ENCODE measurements at regions not wholly inside any gene's neighbourhood (a gene's known extent, or its start where the extent isn't known, plus 50 kb on each side); places are given as distances from the start of the nearest gene placed in this dataset.

GRCh38 chr4:57249083-57249482 lies 138.9 kb upstream of the IGFBP7 start:
- Mint-ChIP-seq H3K27ac (ENCODE audit: unreplicated experiment) (no peak overlapping the region), H3K4me3 (no peak overlapping the region), H3K4me1 (peaks cover 7% of the 10 kb centered on the region), H3K9me3 (peaks cover 3% of the 10 kb centered on the region), H3K27me3 (ENCODE audit: low read depth) (peaks cover 2% of the 10 kb centered on the region), H3K36me3 (ENCODE audit: low read depth) (no peaks in the 10 kb centered on the region)
- TF ChIP-seq, protein P1, sequence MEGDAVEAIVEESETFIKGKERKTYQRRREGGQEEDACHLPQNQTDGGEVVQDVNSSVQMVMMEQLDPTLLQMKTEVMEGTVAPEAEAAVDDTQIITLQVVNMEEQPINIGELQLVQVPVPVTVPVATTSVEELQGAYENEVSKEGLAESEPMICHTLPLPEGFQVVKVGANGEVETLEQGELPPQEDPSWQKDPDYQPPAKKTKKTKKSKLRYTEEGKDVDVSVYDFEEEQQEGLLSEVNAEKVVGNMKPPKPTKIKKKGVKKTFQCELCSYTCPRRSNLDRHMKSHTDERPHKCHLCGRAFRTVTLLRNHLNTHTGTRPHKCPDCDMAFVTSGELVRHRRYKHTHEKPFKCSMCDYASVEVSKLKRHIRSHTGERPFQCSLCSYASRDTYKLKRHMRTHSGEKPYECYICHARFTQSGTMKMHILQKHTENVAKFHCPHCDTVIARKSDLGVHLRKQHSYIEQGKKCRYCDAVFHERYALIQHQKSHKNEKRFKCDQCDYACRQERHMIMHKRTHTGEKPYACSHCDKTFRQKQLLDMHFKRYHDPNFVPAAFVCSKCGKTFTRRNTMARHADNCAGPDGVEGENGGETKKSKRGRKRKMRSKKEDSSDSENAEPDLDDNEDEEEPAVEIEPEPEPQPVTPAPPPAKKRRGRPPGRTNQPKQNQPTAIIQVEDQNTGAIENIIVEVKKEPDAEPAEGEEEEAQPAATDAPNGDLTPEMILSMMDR (conservative IDR thresholded peaks at IDR 0.05), result no peak
- no peak for DNase-seq (ENCODE audit: low read depth, low spot score)

DNA sequence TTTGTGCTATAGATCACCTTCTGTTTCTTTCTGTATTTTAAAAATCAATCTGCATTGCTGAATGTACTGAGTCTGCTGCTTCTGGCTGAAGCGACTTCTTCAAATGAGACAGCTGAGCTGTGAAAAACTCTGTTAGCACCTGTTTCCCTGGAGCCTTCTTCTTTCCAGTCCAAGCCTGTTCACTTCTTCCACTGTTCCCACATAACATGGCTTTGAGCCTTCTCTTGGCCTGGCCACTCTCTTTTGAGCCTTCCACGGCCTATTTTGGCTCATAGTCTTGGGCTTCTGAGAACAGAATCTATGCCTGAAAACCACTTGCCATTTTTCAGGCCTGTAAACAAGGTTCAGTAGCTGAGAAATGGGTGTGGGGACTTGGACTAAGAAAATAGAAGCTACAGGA lies 132.9 kb upstream of the IGFBP7 start:
- Mint-ChIP-seq H3K9me3 (peaks cover 3% of the 10 kb centered on the region), H3K27ac (ENCODE audit: unreplicated experiment) (no peak overlapping the region)

DNA sequence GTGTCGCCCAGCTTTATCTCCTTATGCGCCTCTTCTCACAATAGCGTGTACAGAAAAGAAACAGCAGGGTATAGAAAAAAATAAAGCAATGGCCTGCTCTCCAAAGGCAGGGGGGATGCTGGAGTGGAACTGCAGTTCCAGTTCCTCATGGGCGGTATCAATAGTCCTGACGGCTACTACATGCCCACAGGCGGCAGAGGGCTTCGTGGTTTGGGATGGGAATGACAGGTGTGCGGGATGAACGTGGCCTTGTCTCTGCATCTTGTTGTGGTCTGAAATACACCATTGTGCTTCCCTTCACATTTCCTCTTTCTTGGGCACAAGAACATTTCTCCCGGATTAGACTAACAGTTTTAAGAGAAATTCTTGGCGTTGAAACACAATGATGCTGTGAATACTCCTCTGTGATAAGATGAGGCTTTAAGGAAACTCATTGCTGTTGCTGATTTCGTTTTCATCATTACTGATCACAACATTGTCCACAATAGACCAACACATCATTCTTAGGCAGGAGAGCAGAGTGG lies 124.1 kb upstream of the IGFBP7 start:
- DNase-seq (ENCODE audit: low read depth, low spot score), result no peak
- no peaks in the 10 kb centered on the region for H3K36me3 Mint-ChIP-seq (ENCODE audit: low read depth)
- H3K4me1 Mint-ChIP-seq, result peaks cover 14% of the 10 kb centered on the region
- TF ChIP-seq, protein P1 (conservative IDR thresholded peaks at IDR 0.05), result no peak
- H3K27ac Mint-ChIP-seq (ENCODE audit: unreplicated experiment), result peak overlapping the region; percentile 83
- H3K9me3 Mint-ChIP-seq, result no peaks in the 10 kb centered on the region
- no peak overlapping the region for H3K4me3 Mint-ChIP-seq
- no peaks in the 10 kb centered on the region for H3K27me3 Mint-ChIP-seq (ENCODE audit: low read depth)

More for the DNA sequence above, 132.9 kb upstream of the IGFBP7 start:
- Mint-ChIP-seq H3K27me3 (ENCODE audit: low read depth) (peaks cover 2% of the 10 kb centered on the region), H3K4me3 (no peak overlapping the region), H3K4me1 (peaks cover 4% of the 10 kb centered on the region), H3K36me3 (ENCODE audit: low read depth) (no peaks in the 10 kb centered on the region)
- TF ChIP-seq, protein P1 (conservative IDR thresholded peaks at IDR 0.05), result no peak
- no peak for DNase-seq (ENCODE audit: low read depth, low spot score)

DNA sequence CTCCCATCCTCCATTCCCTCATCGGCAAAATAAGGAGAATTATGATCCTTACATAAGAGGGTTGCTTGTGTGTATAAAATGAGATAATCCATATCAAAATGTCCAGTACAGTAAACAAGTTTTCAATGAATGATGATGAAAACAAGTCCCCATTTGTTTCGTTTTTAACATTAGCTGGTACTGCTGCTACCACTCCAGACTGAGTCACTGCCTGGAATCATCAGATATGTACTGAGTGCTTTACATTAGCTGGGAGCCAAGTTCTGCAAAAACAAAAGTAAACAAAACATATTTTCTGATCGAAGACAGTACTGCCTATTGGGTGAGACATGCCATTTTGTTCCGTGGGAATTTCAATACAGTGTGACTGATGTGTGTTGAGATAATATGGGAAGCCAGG lies 123.2 kb upstream of the IGFBP7 start:
- DNase-seq (ENCODE audit: low read depth, low spot score), result no peak
- TF ChIP-seq, protein P1 (conservative IDR thresholded peaks at IDR 0.05), result no peak
- Mint-ChIP-seq H3K4me3 (no peak overlapping the region), H3K27ac (ENCODE audit: unreplicated experiment) (peak overlapping the region; percentile 37), H3K36me3 (ENCODE audit: low read depth) (no peaks in the 10 kb centered on the region), H3K9me3 (no peaks in the 10 kb centered on the region), H3K4me1 (peaks cover 14% of the 10 kb centered on the region), H3K27me3 (ENCODE audit: low read depth) (no peaks in the 10 kb centered on the region)

DNA sequence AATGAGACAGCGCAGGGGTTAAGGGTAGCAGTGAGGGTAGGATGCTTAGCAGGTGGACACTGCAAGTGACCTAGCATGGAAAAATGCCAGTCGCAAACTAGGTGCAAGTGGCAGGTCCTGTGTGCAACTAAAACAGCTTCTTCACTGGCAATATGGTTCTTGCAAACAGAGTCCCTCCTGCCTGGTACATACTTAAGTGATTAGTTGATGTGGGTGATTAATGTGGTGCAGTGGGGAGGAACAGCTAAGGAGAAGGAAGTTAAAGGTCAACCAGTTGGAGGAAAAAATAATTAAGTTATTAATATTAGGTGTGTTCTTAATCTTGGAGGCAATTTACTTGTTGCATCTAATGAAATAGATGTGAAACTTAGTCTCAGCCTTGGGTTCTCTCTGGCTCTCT lies 121.6 kb upstream of the IGFBP7 start:
- Mint-ChIP-seq H3K9me3 (peaks cover 2% of the 10 kb centered on the region), H3K36me3 (ENCODE audit: low read depth) (no peaks in the 10 kb centered on the region), H3K4me3 (no peak overlapping the region), H3K4me1 (peaks cover 14% of the 10 kb centered on the region), H3K27me3 (ENCODE audit: low read depth) (no peaks in the 10 kb centered on the region), H3K27ac (ENCODE audit: unreplicated experiment) (peak overlapping the region; percentile 44)
- no peak for DNase-seq (ENCODE audit: low read depth, low spot score)
- TF ChIP-seq, protein P1 (conservative IDR thresholded peaks at IDR 0.05), result no peak

Measured in neural crest cell (in vitro differentiated cells).